Left lung (tissue), 4 donors: ENCODE measurements at regions not wholly inside any gene's neighbourhood (a gene's known extent, or its start where the extent isn't known, plus 50 kb on each side); places are given as distances from the start of the nearest gene placed in this dataset.

Source experiments
- ATAC-seq: fragments of 200-7000 bp; cut with Tn5 transposase; one replicate; pipeline ENCODE4 v1.9.1; 2020; ENCODE audit warnings: moderate library complexity
- DNase-seq, 4 donors: peaks; one replicate each; pipeline ENCODE4 v3.0.0-alpha.2; 2013 to 2020
- H3K27ac ChIP-seq, 2 donors: fragments of 200-600 bp; sonication (generic) in 1 of 2; one replicate each; pipeline versions ENCODE4 v1.5.0 to v1.8.0; 2020 to 2021
- H3K27me3 ChIP-seq, 2 donors: fragments of 200-600 bp; sonication (generic) in 1 of 2; one replicate each; pipeline versions ENCODE4 v1.5.0 to v1.8.0; 2020 to 2021
- H3K36me3 ChIP-seq, 2 donors: fragments of 200-600 bp; sonication (generic) in 1 of 2; one replicate each; pipeline versions ENCODE4 v1.5.0 to v1.8.0; 2020 to 2021
- H3K4me1 ChIP-seq, 2 donors: fragments of 200-600 bp; one replicate each; pipeline ENCODE4 v1.8.0; 2021
- H3K4me3 ChIP-seq, 2 donors: fragments of 200-600 bp; sonication (generic) in 1 of 2; one replicate each; pipeline versions ENCODE4 v1.5.0 to v1.8.0; 2020 to 2021; ENCODE audit warnings: mild to moderate bottlenecking in 1 of 2
- H3K9me3 ChIP-seq, 2 donors: fragments of 200-600 bp; sonication (generic) in 1 of 2; one replicate each; pipeline versions ENCODE4 v1.5.0 to v1.8.0; 2020 to 2021
- intact Hi-C, 2 donors: fragments of 100-400 bp; cut with DNase I; formaldehyde crosslinking; loops; one replicate each; pipeline versions ENCODE4 v1.11.2 to v1.14.2; 2022
- TF ChIP-seq, protein P1 (sequence below), 2 donors: fragments of 200-600 bp; sonication (generic) in 1 of 2; IDR thresholded peaks; one replicate each; pipeline versions ENCODE4 v1.5.0 to v1.8.0; 2021; ENCODE audit warnings: antibody characterized with exemption in 2 of 2
- donor health status: DM: no; HTN: yes; CAD: no.
- donor health status: DM: no; HTN: no; CAD: no.

DNA sequence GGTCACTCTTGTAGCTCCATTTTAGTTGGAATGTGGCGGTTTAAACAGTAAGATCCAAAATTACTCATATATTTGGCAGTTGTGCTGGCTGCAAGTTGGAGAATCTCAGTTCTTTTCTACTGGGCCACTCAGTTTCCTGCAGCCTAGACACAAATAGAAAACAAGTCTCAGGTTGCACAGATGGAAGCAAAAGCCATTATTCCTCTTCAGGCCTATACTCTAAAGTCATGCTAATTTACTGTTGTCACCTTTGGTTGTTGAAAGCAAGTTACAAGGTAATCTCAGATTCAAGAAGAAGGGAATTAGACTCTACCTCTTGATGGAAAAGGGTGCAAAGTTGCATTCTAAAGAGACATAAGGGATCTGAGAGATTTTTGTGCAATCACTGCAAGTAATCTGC, 345.4 kb downstream of the ADAM29 start:
- Histone ChIP-seq H3K36me3 (no peaks in the 10 kb centered on the region), H3K9me3 (peaks cover 0 to 2% of the 10 kb centered on the region in 2 donors), H3K27ac (no peak overlapping the region), H3K4me3 (no peak overlapping the region), H3K4me1 (no peaks in the 10 kb centered on the region), H3K27me3 (no peaks in the 10 kb centered on the region)
- no peak for ATAC-seq
- DNase-seq = no peak
- TF ChIP-seq, protein P1, sequence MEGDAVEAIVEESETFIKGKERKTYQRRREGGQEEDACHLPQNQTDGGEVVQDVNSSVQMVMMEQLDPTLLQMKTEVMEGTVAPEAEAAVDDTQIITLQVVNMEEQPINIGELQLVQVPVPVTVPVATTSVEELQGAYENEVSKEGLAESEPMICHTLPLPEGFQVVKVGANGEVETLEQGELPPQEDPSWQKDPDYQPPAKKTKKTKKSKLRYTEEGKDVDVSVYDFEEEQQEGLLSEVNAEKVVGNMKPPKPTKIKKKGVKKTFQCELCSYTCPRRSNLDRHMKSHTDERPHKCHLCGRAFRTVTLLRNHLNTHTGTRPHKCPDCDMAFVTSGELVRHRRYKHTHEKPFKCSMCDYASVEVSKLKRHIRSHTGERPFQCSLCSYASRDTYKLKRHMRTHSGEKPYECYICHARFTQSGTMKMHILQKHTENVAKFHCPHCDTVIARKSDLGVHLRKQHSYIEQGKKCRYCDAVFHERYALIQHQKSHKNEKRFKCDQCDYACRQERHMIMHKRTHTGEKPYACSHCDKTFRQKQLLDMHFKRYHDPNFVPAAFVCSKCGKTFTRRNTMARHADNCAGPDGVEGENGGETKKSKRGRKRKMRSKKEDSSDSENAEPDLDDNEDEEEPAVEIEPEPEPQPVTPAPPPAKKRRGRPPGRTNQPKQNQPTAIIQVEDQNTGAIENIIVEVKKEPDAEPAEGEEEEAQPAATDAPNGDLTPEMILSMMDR (IDR thresholded peaks at IDR 0.05) = no peak
- intact Hi-C loops = no loop called here

DNA sequence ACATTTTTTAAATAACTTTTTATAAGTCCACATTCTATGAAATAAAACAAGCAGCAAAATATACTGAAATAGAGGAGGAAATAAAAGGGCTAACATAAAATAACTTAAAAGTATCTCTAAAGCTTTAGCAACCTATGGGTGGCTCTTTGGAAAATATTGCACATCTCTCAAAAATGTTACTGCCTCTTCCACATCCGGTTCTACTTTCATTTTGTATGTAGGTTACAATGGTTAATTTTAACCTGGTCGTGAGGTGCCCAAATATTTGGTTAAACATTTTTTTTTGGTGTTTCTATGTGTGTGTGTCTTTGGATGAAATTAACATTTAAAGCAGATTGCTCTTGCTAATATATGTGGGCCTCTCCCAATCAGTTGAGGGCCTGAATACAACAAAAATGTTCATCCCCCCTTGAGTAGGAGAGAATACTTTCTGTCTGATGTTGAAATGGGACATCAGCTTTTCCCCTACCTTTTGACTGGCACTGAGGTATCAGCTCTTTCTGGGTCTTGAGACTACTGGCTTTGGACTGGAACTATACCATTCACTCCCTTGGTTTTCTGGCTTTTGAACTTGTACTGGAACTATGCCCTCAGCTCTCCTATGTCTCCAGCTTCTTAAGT, 353.0 kb downstream of the ADAM29 start:
- no peaks in the 10 kb centered on the region for H3K9me3 ChIP-seq
- ATAC-seq (no peak), DNase-seq (no peak)
- no peaks in the 10 kb centered on the region for H3K27me3 ChIP-seq
- H3K4me1 ChIP-seq = no peaks in the 10 kb centered on the region
- H3K27ac ChIP-seq = no peak overlapping the region
- TF ChIP-seq, protein P1 (IDR thresholded peaks at IDR 0.05) = no peak
- no peaks in the 10 kb centered on the region for H3K36me3 ChIP-seq
- intact Hi-C loops = no loop called here
- no peak overlapping the region for H3K4me3 ChIP-seq

DNA sequence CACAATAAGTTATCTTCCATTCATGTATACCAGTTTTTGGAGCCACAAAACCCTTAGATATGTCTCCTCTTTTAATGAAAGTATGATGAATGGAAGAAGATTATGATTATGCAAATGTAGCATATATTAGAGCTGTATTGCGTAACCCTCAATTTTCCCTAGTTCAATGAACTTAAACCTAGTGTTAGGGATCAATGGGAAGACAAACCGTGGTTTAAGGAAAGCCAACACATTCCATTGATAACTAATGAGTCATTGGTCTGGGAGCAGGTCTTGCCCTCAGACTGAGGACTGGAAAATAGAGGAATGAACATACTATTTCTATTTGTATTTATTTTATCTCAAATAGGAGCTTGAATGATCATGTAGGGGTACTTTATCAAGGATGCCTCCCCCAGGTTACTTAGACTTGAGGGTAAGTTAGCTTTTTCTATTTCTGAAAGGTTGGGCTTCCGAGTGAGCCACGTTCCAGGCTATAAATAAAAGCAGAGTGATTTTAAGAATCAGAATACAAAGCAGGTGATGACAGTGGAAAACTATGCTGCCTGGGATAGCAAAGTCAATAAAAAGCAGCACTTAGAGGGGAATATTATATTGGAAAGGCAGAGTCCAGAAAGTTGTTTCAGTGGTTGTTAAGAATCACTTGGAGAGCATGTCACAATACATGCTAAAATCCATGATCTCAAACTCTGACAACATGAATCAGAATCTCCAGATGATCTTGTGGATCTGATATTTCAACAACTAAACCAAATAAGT, 356.0 kb downstream of the ADAM29 start:
- no peaks in the 10 kb centered on the region for H3K36me3 ChIP-seq
- DNase-seq (no peak), ATAC-seq (no peak)
- TF ChIP-seq, protein P1 (IDR thresholded peaks at IDR 0.05) = no peak
- no peaks in the 10 kb centered on the region for H3K27me3 ChIP-seq
- no peak overlapping the region for H3K27ac ChIP-seq
- H3K9me3 ChIP-seq = no peaks in the 10 kb centered on the region
- no peaks in the 10 kb centered on the region for H3K4me1 ChIP-seq
- H3K4me3 ChIP-seq = no peak overlapping the region
- intact Hi-C loops = no loop called here

DNA sequence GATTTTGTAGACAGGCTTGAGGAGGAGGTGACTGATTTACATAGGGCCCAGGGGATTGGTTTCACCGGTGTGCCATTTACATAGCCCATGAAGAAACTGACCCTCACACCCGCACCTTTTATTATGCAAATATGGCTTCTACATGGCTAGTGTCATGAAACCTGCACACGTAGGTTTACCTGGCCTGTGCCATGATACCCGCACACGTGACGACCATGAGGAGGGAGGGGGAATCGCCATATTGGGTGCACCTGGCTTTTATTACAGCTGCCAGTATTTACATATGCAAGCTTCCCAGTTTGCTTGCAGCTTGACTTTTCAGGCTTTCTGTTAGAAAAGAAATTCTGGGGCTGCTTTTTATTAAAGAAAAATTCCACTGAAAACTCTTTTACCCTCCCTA, 359.7 kb downstream of the ADAM29 start:
- TF ChIP-seq, protein P1 (IDR thresholded peaks at IDR 0.05) = no peak
- no peak for ATAC-seq
- H3K27ac ChIP-seq = no peak overlapping the region
- no peaks in the 10 kb centered on the region for H3K9me3 ChIP-seq
- H3K4me3 ChIP-seq = no peak overlapping the region
- H3K4me1 ChIP-seq = no peaks in the 10 kb centered on the region
- H3K36me3 ChIP-seq = no peaks in the 10 kb centered on the region
- no peaks in the 10 kb centered on the region for H3K27me3 ChIP-seq
- intact Hi-C loops = no loop called here
- DNase-seq = no peak

DNA sequence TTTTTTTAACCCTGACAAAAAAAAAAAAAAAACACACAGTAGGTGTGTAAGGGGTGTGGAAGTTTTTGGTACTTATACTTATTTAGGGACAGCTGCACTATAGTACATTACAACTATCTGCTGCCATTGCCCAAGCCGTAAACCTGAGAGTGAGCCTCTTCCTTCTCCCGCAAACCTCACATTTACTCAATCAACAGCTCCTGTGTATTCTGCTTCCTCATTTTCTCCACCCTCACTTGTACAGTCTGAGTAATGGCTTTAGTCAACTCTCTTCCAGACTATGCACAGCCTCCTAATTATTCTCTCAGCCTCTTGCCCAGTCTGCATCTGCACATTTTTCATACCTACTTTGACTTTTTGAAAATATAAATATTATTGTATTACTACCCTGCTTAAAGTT, 362.0 kb downstream of the ADAM29 start:
- intact Hi-C loops = no loop called here
- TF ChIP-seq, protein P1 (IDR thresholded peaks at IDR 0.05) = no peak
- DNase-seq (no peak), ATAC-seq (no peak)
- Histone ChIP-seq H3K4me3 (no peak overlapping the region), H3K4me1 (no peaks in the 10 kb centered on the region), H3K27ac (no peak overlapping the region), H3K36me3 (no peaks in the 10 kb centered on the region), H3K27me3 (no peaks in the 10 kb centered on the region), H3K9me3 (peaks cover 0 to 2% of the 10 kb centered on the region in 2 donors)
